ENCODE measurements at regions not wholly inside any gene's neighbourhood (a gene's known extent, or its start where the extent isn't known, plus 50 kb on each side); places are given as distances from the start of the nearest gene placed in this dataset.
"Not testable (repeated sequence)": the region's sequence is repeated elsewhere in the genome, so short reads cannot be mapped to it uniquely, and the experiment has no call there.

GRCh38 chrX:46228389-46228788 lies 316.8 kb downstream of the ZNF674 start:
- DNase-seq (ENCODE audit: low read depth, low spot score) = no peak

GRCh38 chrX:46226422-46226821 lies 318.8 kb downstream of the ZNF674 start:
- DNase-seq (ENCODE audit: low read depth, low spot score) = no peak

- DNase-seq (ENCODE audit: low read depth, low spot score) = not testable (repeated sequence)
These were observed 321.7 kb downstream of the ZNF674 start for GRCh38 chrX:46223499-46223898.

GRCh38 chrX:46220822-46221221 lies 324.4 kb downstream of the ZNF674 start:
- no peak for DNase-seq (ENCODE audit: low read depth, low spot score)

DNA sequence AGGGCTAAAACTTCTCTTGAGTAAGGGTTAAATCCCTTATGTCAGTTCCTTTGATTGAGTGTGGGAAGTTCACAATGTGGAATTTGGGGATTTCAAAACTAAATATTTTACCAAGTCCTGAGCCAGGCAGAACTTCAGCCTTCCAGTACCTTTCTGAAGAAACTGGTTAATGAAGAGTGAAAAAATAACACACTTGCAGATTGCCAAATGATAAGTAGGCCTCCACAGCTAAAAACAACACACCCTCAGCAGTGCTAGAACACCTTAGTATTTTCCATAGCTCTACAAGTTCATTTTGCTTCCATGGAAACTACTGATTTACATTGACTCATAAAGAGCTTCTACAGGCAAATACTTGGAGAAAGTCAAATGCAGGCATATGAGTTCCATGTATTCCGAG lies 326.8 kb downstream of the ZNF674 start:
- no peak for DNase-seq (ENCODE audit: low read depth, low spot score)

- DNase-seq (ENCODE audit: low read depth, low spot score) = no peak
These were observed 328.8 kb downstream of the ZNF674 start for GRCh38 chrX:46216406-46216805.

DNA sequence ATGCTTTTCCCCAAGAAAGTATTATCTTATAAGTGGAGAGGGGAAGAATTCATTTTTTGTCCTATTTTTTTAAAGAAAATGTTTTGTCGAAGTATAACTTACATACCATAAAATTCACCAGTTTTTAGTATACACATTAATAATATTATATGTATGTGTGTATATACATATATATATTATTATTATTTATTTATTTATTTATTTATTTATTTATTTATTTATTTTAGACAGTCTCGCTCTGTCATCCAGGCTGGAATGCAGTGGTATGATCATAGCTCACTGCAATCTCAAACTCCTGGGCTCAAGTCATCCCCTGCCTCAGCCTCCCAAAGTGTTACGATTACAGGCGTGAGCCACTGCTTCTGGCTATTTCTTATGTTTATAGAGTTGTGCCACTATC lies 334.1 kb downstream of the ZNF674 start:
- no peak for DNase-seq (ENCODE audit: low read depth, low spot score)

GRCh38 chrX:46209768-46210167 lies 335.5 kb downstream of the ZNF674 start:
- no peak for DNase-seq (ENCODE audit: low read depth, low spot score)

DNA sequence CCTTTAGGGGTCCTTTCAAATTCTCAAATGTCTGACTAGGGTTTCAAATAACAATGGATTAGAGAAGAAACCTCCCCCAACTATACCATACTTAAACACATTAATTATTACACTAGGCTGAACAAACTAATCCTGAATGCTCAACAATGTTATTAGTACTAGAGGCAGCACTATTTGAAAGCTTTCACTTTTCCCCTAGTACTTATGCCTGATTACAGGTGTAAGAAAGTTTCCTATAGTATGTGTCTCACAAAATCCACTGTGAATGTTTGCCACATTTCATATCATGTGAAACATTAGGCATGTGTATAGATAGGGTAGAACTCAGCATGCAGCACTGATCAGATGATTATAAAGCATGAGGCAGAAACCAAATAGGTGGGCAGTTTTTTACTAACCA lies 336.2 kb downstream of the ZNF674 start:
- DNase-seq (ENCODE audit: low read depth, low spot score) = no peak

GRCh38 chrX:46208225-46208854 lies 336.9 kb downstream of the ZNF674 start:
- no peak for DNase-seq (ENCODE audit: low read depth, low spot score)

GRCh38 chrX:46204721-46205422 lies 340.3 kb downstream of the ZNF674 start:
- no peak for DNase-seq (ENCODE audit: low read depth, low spot score)

DNA sequence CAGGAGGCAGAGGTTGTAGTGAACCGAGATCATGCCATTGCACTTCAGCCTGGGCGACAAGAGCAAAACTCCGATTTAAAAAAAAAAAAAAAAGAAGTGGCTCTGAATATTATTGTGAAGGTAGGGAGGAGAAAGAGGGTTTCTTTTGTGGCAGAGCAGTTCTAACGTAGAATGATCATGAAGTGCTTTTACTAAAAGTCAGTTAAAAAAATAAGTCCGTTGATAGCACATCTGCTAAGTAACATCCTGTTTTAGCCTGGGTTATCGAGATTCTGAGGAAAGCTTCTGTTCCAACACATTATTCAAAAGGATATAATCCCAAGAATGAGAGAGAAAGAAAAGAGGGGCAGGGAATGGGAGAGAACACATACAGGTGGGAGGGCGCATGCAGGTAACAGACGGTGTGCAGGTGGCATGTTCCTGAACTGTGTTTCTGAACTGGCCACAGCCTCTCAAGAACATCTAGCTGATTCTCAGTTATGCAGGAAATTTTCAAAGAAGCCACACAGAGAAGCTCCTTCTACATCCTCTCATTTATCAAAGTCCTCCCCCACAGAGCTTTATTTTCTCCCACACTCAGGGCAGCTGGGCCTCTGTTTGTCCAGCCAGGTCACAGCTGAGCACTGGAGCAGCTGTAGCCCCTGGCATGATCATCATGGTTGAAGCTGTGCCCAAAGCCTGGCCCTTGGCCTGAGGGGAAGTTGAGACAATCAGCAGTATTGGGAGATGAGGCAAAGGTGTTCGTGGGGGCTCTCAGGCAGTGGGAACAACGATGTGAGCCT lies 342.3 kb downstream of the ZNF674 start:
- no peak for DNase-seq (ENCODE audit: low read depth, low spot score)

DNA sequence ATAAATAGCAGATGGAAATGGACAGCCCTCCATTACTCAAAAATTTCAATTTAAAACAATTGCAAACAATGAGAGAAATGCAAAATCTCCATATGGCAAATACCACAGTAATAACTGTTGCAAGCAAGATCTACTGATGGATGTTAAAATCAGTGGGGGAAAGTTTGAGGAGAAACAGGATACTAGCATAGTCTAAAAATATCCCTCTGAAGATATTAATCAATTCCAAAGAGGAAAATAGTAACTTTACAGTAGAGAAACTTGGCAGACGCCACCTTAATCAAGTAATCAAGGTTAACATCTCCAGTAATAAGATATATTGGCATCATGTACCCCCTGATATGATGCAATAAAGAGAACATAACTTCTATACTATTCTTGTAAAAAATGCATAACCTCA lies 344.8 kb downstream of the ZNF674 start:
- no peak for DNase-seq (ENCODE audit: low read depth, low spot score)

GRCh38 chrX:46198858-46199257 lies 346.4 kb downstream of the ZNF674 start:
- DNase-seq (ENCODE audit: low read depth, low spot score) = no peak

DNA sequence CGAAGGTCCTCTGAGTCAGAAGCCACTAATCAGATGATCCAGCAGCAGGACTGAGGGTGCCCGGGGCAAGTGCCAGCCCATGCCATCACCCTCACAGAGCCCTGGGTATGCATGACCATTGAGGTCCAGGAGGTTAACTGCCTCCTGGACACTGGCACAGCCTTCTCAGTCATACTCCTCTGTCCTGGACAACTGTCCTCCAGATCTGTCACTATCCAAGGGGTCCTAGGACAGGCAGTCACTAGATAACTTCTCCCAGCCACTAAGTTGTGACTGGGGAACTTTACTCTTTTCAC lies 358.5 kb downstream of the ZNF674 start:
- not testable (repeated sequence) for DNase-seq (ENCODE audit: low read depth, low spot score)

GRCh38 chrX:46185923-46186810 lies 359.1 kb downstream of the ZNF674 start:
- no peak for DNase-seq (ENCODE audit: low read depth, low spot score)

GRCh38 chrX:46184749-46185148 lies 360.5 kb downstream of the ZNF674 start:
- DNase-seq (ENCODE audit: low read depth, low spot score) = no peak

- peak; percentile 69 for DNase-seq (ENCODE audit: low read depth, low spot score)
These were observed 364.9 kb downstream of the ZNF674 start for GRCh38 chrX:46180258-46180687.

DNA sequence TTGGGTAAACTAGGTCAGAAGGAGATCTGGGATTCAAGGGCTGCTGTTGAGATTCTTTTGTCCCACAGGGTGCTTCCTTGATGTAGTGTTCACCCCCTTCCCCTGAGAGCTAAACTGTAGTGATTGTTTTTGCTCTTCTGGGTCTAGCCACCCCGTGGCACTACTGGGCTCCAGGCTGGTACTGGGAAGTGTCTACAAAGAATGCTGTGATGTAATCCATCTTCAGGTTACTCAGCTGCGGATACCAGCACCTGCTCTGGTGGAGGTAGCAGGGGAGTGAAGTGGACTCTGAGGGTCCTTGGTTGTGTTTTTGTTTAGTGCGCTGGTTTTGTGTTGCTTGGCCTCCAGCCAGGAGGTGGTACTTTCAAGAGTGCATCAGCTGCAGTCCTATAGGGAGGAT lies 365.5 kb downstream of the ZNF674 start:
- no peak for DNase-seq (ENCODE audit: low read depth, low spot score)

- no peak for DNase-seq (ENCODE audit: low read depth, low spot score)
These were observed 366.5 kb downstream of the ZNF674 start for GRCh38 chrX:46178763-46179162.

DNA sequence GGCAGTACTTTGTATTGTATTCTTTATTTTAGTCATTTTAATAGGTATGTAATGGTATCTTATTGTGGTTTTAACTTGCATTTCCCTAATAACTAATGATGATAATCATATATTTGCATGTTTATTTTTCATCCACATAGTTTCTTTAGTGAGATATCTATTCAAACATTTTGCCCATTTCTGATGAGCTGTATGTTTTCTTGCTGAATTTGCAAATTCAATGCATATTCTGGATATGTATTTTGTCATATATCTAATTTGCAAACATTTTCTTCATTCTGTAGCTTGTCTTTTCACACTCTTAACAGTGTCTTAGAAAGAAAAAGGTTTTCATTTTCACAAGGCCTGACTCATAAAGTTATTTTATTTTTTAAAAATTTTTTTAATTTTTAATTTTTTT lies 372.1 kb downstream of the ZNF674 start:
- DNase-seq (ENCODE audit: low read depth, low spot score) = no peak

DNA sequence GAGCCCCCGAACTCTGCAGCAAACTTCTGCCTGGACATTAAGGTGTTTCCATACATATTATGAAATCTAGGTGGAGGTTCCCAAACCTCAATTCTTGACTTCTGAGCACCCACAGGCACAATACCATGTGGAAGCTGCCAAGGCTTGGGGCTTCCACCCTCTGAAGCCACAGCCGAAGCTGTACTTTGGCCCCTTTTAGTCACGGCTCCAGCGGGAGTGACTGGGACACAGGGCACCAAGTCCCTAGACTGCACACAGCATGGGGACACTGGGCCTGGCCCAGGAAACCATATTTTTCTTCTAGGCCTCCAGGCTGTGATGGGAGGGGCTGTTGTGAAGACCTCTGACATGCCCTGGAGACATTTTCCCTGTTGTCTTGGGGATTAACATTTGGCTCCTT lies 373.8 kb downstream of the ZNF674 start:
- not testable (repeated sequence) for DNase-seq (ENCODE audit: low read depth, low spot score)

Measured in brain pericyte (primary cell).